ENCODE measurements at regions not wholly inside any gene's neighbourhood (a gene's known extent, or its start where the extent isn't known, plus 50 kb on each side); places are given as distances from the start of the nearest gene placed in this dataset.
"Not testable (repeated sequence)": the region's sequence is repeated elsewhere in the genome, so short reads cannot be mapped to it uniquely, and the experiment has no call there.

DNA sequence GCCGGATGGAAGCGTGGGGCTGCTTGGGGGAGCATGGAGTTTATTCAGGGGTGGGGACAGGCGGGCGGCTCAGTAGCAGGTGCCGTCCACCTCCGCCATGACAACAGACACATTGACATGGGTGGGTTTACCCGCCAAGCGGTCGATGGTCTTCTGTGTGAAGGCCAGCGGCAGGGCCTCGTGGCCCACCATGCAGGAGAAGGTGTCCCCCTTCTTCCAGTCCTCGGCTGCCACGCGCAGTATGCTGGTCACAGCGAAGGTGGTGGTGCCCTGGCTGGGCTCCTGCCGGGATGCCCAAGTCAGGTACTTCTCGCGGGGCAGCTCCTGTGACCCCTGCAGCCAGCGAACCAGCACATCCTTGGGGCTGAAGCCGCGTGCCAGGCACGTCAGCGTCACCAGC is 180.7 kb downstream of the TMEM121 start:
- TF ChIP-seq, protein P1, sequence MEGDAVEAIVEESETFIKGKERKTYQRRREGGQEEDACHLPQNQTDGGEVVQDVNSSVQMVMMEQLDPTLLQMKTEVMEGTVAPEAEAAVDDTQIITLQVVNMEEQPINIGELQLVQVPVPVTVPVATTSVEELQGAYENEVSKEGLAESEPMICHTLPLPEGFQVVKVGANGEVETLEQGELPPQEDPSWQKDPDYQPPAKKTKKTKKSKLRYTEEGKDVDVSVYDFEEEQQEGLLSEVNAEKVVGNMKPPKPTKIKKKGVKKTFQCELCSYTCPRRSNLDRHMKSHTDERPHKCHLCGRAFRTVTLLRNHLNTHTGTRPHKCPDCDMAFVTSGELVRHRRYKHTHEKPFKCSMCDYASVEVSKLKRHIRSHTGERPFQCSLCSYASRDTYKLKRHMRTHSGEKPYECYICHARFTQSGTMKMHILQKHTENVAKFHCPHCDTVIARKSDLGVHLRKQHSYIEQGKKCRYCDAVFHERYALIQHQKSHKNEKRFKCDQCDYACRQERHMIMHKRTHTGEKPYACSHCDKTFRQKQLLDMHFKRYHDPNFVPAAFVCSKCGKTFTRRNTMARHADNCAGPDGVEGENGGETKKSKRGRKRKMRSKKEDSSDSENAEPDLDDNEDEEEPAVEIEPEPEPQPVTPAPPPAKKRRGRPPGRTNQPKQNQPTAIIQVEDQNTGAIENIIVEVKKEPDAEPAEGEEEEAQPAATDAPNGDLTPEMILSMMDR (IDR thresholded peaks at IDR 0.05; ENCODE audit: extremely low read depth in 1 of 2, insufficient read depth in 1 of 2, low read depth in 1 of 2, low read length in 2 of 2): not testable (repeated sequence)
- not testable (repeated sequence) for TF ChIP-seq POLR2AphosphoS5 (IDR thresholded peaks at IDR 0.05; ENCODE audit: insufficient read depth, low read depth, low read length)

Measured in endothelial cell of umbilical vein (primary cell).